ENCODE measurements at regions not wholly inside any gene's neighbourhood (a gene's known extent, or its start where the extent isn't known, plus 50 kb on each side); places are given as distances from the start of the nearest gene placed in this dataset.

DNA sequence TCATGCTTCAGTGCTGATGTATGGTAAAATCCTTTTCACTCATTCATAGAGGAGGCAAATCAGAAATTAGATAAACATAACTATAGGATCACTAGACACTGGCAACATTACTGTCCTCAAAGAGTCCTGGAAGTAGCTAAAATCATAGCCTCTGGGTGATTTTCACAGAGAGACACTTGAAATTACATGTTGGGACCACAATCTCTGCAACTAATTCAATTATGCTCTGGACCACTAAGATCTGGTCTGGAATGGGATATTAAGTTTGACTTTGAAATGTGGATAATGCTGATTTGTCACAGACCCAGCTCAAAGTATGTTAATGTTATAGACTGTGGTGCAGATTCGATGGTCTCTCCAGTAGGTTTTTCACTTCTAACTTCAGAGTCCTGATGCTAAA, 214.6 kb upstream of the CCNH start:
- TF ChIP-seq, protein P1, sequence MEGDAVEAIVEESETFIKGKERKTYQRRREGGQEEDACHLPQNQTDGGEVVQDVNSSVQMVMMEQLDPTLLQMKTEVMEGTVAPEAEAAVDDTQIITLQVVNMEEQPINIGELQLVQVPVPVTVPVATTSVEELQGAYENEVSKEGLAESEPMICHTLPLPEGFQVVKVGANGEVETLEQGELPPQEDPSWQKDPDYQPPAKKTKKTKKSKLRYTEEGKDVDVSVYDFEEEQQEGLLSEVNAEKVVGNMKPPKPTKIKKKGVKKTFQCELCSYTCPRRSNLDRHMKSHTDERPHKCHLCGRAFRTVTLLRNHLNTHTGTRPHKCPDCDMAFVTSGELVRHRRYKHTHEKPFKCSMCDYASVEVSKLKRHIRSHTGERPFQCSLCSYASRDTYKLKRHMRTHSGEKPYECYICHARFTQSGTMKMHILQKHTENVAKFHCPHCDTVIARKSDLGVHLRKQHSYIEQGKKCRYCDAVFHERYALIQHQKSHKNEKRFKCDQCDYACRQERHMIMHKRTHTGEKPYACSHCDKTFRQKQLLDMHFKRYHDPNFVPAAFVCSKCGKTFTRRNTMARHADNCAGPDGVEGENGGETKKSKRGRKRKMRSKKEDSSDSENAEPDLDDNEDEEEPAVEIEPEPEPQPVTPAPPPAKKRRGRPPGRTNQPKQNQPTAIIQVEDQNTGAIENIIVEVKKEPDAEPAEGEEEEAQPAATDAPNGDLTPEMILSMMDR (IDR thresholded peaks at IDR 0.05) = no peak
- no peak for TF ChIP-seq EP300 (IDR thresholded peaks at IDR 0.05; ENCODE audit: low read depth)
